Gastroesophageal sphincter (tissue), 3 donors: ENCODE measurements at regions not wholly inside any gene's neighbourhood (a gene's known extent, or its start where the extent isn't known, plus 50 kb on each side); places are given as distances from the start of the nearest gene placed in this dataset.

Experiments
- EP300 ChIP-seq: sonication (generic); formaldehyde crosslinking; IDR thresholded peaks from one replicate; pipeline ENCODE4 v1.6.1; 2017; ENCODE audit warnings: antibody characterized with exemption, mild to moderate bottlenecking
- POLR2AphosphoS5 ChIP-seq: sonication (generic); formaldehyde crosslinking; IDR thresholded peaks from one replicate; pipeline ENCODE4 v1.6.1; 2017; ENCODE audit warnings: antibody characterized with exemption
- TF ChIP-seq, protein P1 (sequence below), 4 experiments: fragments of 200-600 bp in 2 of 4; fragments of 450-650 bp in 2 of 4; sonication (generic) in 1 of 4; IDR thresholded peaks; one replicate each; pipeline ENCODE4 v1.5.1; 2017 to 2019; ENCODE audit warnings: antibody characterized with exemption in 4 of 4, mild to moderate bottlenecking in 2 of 4, moderate library complexity in 2 of 4

DNA sequence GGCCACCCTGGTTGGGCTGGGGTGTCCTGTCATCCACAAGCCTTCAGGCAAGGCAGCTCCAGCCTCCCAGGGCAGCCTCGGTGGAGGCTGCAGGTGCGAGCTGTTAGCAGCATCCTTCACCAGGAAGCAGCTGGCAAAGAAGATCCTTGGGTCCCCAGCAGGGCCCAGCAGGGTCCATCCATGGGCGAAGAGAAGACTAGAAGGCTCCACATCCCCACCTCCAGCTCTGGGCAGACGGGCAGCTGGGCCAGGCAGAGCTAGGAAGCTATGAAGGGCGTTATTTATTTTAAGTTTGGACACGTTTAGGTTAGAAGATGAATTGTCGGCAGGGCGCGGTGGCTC, 348.5 kb downstream of the TCERG1L start:
- TF ChIP-seq, protein P1, sequence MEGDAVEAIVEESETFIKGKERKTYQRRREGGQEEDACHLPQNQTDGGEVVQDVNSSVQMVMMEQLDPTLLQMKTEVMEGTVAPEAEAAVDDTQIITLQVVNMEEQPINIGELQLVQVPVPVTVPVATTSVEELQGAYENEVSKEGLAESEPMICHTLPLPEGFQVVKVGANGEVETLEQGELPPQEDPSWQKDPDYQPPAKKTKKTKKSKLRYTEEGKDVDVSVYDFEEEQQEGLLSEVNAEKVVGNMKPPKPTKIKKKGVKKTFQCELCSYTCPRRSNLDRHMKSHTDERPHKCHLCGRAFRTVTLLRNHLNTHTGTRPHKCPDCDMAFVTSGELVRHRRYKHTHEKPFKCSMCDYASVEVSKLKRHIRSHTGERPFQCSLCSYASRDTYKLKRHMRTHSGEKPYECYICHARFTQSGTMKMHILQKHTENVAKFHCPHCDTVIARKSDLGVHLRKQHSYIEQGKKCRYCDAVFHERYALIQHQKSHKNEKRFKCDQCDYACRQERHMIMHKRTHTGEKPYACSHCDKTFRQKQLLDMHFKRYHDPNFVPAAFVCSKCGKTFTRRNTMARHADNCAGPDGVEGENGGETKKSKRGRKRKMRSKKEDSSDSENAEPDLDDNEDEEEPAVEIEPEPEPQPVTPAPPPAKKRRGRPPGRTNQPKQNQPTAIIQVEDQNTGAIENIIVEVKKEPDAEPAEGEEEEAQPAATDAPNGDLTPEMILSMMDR (IDR thresholded peaks at IDR 0.05) = no peak
- TF ChIP-seq EP300 (no peak), POLR2AphosphoS5 (no peak)
